ENCODE measurements at regions not wholly inside any gene's neighbourhood (a gene's known extent, or its start where the extent isn't known, plus 50 kb on each side); places are given as distances from the start of the nearest gene placed in this dataset.

DNA sequence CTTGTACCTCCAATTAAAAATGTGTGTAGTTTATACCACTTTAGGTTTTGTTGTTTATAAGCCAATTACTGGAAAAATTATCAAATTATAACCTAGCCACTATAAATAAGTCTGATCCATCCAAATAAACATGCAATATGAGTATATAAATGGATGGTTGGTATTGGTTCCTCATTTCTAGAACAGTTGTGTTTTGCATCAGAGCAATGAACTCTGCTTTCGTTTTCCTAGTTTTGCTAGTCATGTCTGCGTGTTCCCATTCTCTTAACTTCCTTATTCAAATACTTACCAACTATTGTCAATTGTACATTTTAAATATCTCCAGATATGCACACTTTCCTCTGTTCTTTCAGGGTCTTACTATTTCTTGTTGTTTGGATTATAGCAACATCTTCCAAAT is 641.7 kb downstream of the NR4A2 start:
- no peak overlapping the region for H2BK120ac ChIP-seq (ENCODE audit: low read depth, low read length)
- no peak overlapping the region for H3K27ac ChIP-seq (replicated peaks; ENCODE audit: low read length)

DNA sequence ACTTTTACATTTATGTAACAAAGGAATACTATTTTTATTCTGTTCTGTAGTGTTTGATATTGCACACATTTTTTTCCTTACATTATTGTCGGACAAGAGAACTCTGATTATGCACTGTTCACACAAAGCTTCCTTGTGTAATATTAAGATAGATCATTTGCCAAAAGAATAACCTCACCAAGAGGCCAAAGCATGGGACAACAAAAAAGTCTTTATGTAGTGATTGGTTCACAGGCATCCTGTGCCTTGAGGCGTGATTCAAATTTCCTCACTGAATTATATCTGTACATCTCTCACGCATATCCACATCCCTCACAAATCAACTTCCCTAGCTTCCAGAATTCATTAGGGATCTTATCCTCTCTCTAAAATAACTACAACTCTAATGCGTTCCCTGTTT is 642.7 kb downstream of the NR4A2 start:
- Histone ChIP-seq H3K4ac (ENCODE audit: low read length) (no peak overlapping the region), H3K9ac (ENCODE audit: low read depth, low read length, poor library complexity) (no peak overlapping the region), H3K23ac (ENCODE audit: low read depth, low read length, poor library complexity) (no peak overlapping the region), H3K27me3 (ENCODE audit: control insufficient read depth in 3 of 3, insufficient read depth in 3 of 3, low read depth in 1 of 3, low read length in 3 of 3) (no peaks in the 10 kb centered on the region), H3K4me2 (ENCODE audit: insufficient read depth, low read length, poor library complexity, severe bottlenecking) (no peak overlapping the region), H2AK5ac (ENCODE audit: low read depth, low read length) (no peak overlapping the region), H3K14ac (ENCODE audit: low read length) (no peak overlapping the region), H3K4me3 (ENCODE audit: low read length in 2 of 2) (no peak overlapping the region), H3K36me3 (replicated peaks in 1 of 2; ENCODE audit: control insufficient read depth in 2 of 2, insufficient read depth in 2 of 2, low read length in 2 of 2) (no peaks in the 10 kb centered on the region), H3K18ac (ENCODE audit: low read length) (no peak overlapping the region), H3K9me3 (replicated peaks in 1 of 2; ENCODE audit: control insufficient read depth in 2 of 2, insufficient read depth in 1 of 2, low read depth in 1 of 2, low read length in 2 of 2) (no peaks in the 10 kb centered on the region), H2BK12ac (ENCODE audit: low read length) (no peak overlapping the region), H2BK15ac (ENCODE audit: low read length) (no peak overlapping the region), H3K4me1 (ENCODE audit: control insufficient read depth in 2 of 2, insufficient read depth in 1 of 2, low read depth in 1 of 2, low read length in 2 of 2) (no peaks in the 10 kb centered on the region), H2BK120ac (ENCODE audit: low read depth, low read length) (no peak overlapping the region), H2AFZ (ENCODE audit: low read length) (no peak overlapping the region), H2BK5ac (ENCODE audit: low read length) (no peak overlapping the region), H3K27ac (replicated peaks; ENCODE audit: low read length) (no peak overlapping the region), H4K91ac (ENCODE audit: low read depth, low read length, poor library complexity) (no peak overlapping the region), H4K8ac (ENCODE audit: low read depth, low read length) (no peak overlapping the region), H3K79me1 (ENCODE audit: low read depth, low read length) (no peaks in the 10 kb centered on the region)
- 100% methylated on average over 1 of the region's 4 CpGs; no CpG with 5 or more reads in 1 of the 2 donors for WGBS, 2 donors (ENCODE audit: extremely low coverage in 2 of 2, insufficient read length in 2 of 2, insufficient replicate concordance in 1 of 2)
- no peak for DNase-seq (ENCODE audit: low spot score)

More for the DNA sequence above, 641.7 kb downstream of the NR4A2 start:
- no peak overlapping the region for H3K23ac ChIP-seq (ENCODE audit: low read depth, low read length, poor library complexity)
- H3K4me2 ChIP-seq (ENCODE audit: insufficient read depth, low read length, poor library complexity, severe bottlenecking) = no peak overlapping the region
- H3K14ac ChIP-seq (ENCODE audit: low read length) = no peak overlapping the region
- no peak overlapping the region for H3K9ac ChIP-seq (ENCODE audit: low read depth, low read length, poor library complexity)
- no peak for DNase-seq (ENCODE audit: low spot score)
- H2AK5ac ChIP-seq (ENCODE audit: low read depth, low read length) = no peak overlapping the region
- no peaks in the 10 kb centered on the region for H3K9me3 ChIP-seq (replicated peaks in 1 of 2; ENCODE audit: control insufficient read depth in 2 of 2, insufficient read depth in 1 of 2, low read depth in 1 of 2, low read length in 2 of 2)
- H2AFZ ChIP-seq (ENCODE audit: low read length) = no peak overlapping the region
- H2BK15ac ChIP-seq (ENCODE audit: low read length) = no peak overlapping the region
- WGBS, 2 donors (ENCODE audit: extremely low coverage in 2 of 2, insufficient read length in 2 of 2, insufficient replicate concordance in 1 of 2) = no CpG with 5 or more reads among the region's 2 CpGs
- no peak overlapping the region for H3K4me3 ChIP-seq (ENCODE audit: low read length in 2 of 2)
- H3K4ac ChIP-seq (ENCODE audit: low read length) = no peak overlapping the region
- H3K18ac ChIP-seq (ENCODE audit: low read length) = no peak overlapping the region
- H3K4me1 ChIP-seq (ENCODE audit: control insufficient read depth in 2 of 2, insufficient read depth in 1 of 2, low read depth in 1 of 2, low read length in 2 of 2) = no peaks in the 10 kb centered on the region
- H3K36me3 ChIP-seq (replicated peaks in 1 of 2; ENCODE audit: control insufficient read depth in 2 of 2, insufficient read depth in 2 of 2, low read length in 2 of 2) = no peaks in the 10 kb centered on the region
- H4K8ac ChIP-seq (ENCODE audit: low read depth, low read length) = no peak overlapping the region
- no peaks in the 10 kb centered on the region for H3K79me1 ChIP-seq (ENCODE audit: low read depth, low read length)
- H3K27me3 ChIP-seq (ENCODE audit: control insufficient read depth in 3 of 3, insufficient read depth in 3 of 3, low read depth in 1 of 3, low read length in 3 of 3) = no peaks in the 10 kb centered on the region
- H2BK5ac ChIP-seq (ENCODE audit: low read length) = no peak overlapping the region
- H4K91ac ChIP-seq (ENCODE audit: low read depth, low read length, poor library complexity) = no peak overlapping the region
- H2BK12ac ChIP-seq (ENCODE audit: low read length) = no peak overlapping the region

- Histone ChIP-seq H3K79me1 (ENCODE audit: low read depth, low read length) (no peaks in the 10 kb centered on the region), H3K4me3 (ENCODE audit: low read length in 2 of 2) (no peak overlapping the region), H3K9me3 (replicated peaks in 1 of 2; ENCODE audit: control insufficient read depth in 2 of 2, insufficient read depth in 1 of 2, low read depth in 1 of 2, low read length in 2 of 2) (no peaks in the 10 kb centered on the region), H4K91ac (ENCODE audit: low read depth, low read length, poor library complexity) (no peak overlapping the region), H3K23ac (ENCODE audit: low read depth, low read length, poor library complexity) (no peak overlapping the region), H3K4me2 (ENCODE audit: insufficient read depth, low read length, poor library complexity, severe bottlenecking) (no peak overlapping the region), H2AK5ac (ENCODE audit: low read depth, low read length) (no peak overlapping the region), H3K4ac (ENCODE audit: low read length) (no peak overlapping the region), H2BK5ac (ENCODE audit: low read length) (no peak overlapping the region), H3K27me3 (ENCODE audit: control insufficient read depth in 3 of 3, insufficient read depth in 3 of 3, low read depth in 1 of 3, low read length in 3 of 3) (no peaks in the 10 kb centered on the region), H2BK12ac (ENCODE audit: low read length) (no peak overlapping the region), H3K4me1 (ENCODE audit: control insufficient read depth in 2 of 2, insufficient read depth in 1 of 2, low read depth in 1 of 2, low read length in 2 of 2) (no peaks in the 10 kb centered on the region), H3K36me3 (replicated peaks in 1 of 2; ENCODE audit: control insufficient read depth in 2 of 2, insufficient read depth in 2 of 2, low read length in 2 of 2) (no peaks in the 10 kb centered on the region), H2BK120ac (ENCODE audit: low read depth, low read length) (no peak overlapping the region), H4K8ac (ENCODE audit: low read depth, low read length) (no peak overlapping the region), H3K18ac (ENCODE audit: low read length) (no peak overlapping the region), H2BK15ac (ENCODE audit: low read length) (no peak overlapping the region), H3K9ac (ENCODE audit: low read depth, low read length, poor library complexity) (no peak overlapping the region), H3K14ac (ENCODE audit: low read length) (no peak overlapping the region), H3K27ac (replicated peaks; ENCODE audit: low read length) (no peak overlapping the region), H2AFZ (ENCODE audit: low read length) (no peak overlapping the region)
- no CpG with 5 or more reads among the region's 1 CpG for WGBS, 2 donors (ENCODE audit: extremely low coverage in 2 of 2, insufficient read length in 2 of 2, insufficient replicate concordance in 1 of 2)
- no peak for DNase-seq (ENCODE audit: low spot score)
Observed at GRCh38 chr2:155687181-155687580, 645.3 kb downstream of the NR4A2 start.

GRCh38 chr2:155679647-155680046 is 652.9 kb downstream of the NR4A2 start:
- Histone ChIP-seq H3K4me3 (ENCODE audit: low read length in 2 of 2) (no peak overlapping the region), H3K27ac (replicated peaks; ENCODE audit: low read length) (no peak overlapping the region), H2BK15ac (ENCODE audit: low read length) (no peak overlapping the region), H2BK5ac (ENCODE audit: low read length) (no peak overlapping the region), H4K91ac (ENCODE audit: low read depth, low read length, poor library complexity) (no peak overlapping the region), H2AK5ac (ENCODE audit: low read depth, low read length) (no peak overlapping the region), H3K14ac (ENCODE audit: low read length) (no peak overlapping the region), H3K27me3 (ENCODE audit: control insufficient read depth in 3 of 3, insufficient read depth in 3 of 3, low read depth in 1 of 3, low read length in 3 of 3) (no peaks in the 10 kb centered on the region), H3K79me1 (ENCODE audit: low read depth, low read length) (no peaks in the 10 kb centered on the region), H2BK120ac (ENCODE audit: low read depth, low read length) (no peak overlapping the region), H3K18ac (ENCODE audit: low read length) (no peak overlapping the region), H4K8ac (ENCODE audit: low read depth, low read length) (no peak overlapping the region), H3K36me3 (replicated peaks in 1 of 2; ENCODE audit: control insufficient read depth in 2 of 2, insufficient read depth in 2 of 2, low read length in 2 of 2) (no peaks in the 10 kb centered on the region), H2AFZ (ENCODE audit: low read length) (no peak overlapping the region), H2BK12ac (ENCODE audit: low read length) (no peak overlapping the region), H3K9me3 (replicated peaks in 1 of 2; ENCODE audit: control insufficient read depth in 2 of 2, insufficient read depth in 1 of 2, low read depth in 1 of 2, low read length in 2 of 2) (no peaks in the 10 kb centered on the region), H3K4me1 (ENCODE audit: control insufficient read depth in 2 of 2, insufficient read depth in 1 of 2, low read depth in 1 of 2, low read length in 2 of 2) (no peaks in the 10 kb centered on the region), H3K4me2 (ENCODE audit: insufficient read depth, low read length, poor library complexity, severe bottlenecking) (no peak overlapping the region), H3K4ac (ENCODE audit: low read length) (no peak overlapping the region), H3K23ac (ENCODE audit: low read depth, low read length, poor library complexity) (no peak overlapping the region), H3K9ac (ENCODE audit: low read depth, low read length, poor library complexity) (no peak overlapping the region)
- DNase-seq (ENCODE audit: low spot score) = no peak
- no CpG with 5 or more reads among the region's 2 CpGs for WGBS, 2 donors (ENCODE audit: extremely low coverage in 2 of 2, insufficient read length in 2 of 2, insufficient replicate concordance in 1 of 2)

All from neuronal stem cell (in vitro differentiated cells).